HG03439 (cell line): ENCODE measurements at regions not wholly inside any gene's neighbourhood (a gene's known extent, or its start where the extent isn't known, plus 50 kb on each side); places are given as distances from the start of the nearest gene placed in this dataset.

Source experiments
- ATAC-seq: cut with Tn5 transposase; IDR thresholded peaks from one replicate; pipeline ENCODE4 v1.9.1; 2021; ENCODE audit warnings: mild to moderate bottlenecking, moderate library complexity; ENCODE audit not compliant: unreplicated experiment

GRCh38 chr10:106213493-106213892 lies 951.0 kb downstream of the SORCS1 start:
- ATAC-seq: no peak

- ATAC-seq: no peak
Measured at GRCh38 chr10:106198275-106198674, 966.2 kb downstream of the SORCS1 start.

- ATAC-seq: no peak
Measured at GRCh38 chr10:106189292-106189691, 975.2 kb downstream of the SORCS1 start.

GRCh38 chr10:106185951-106186350 lies 978.6 kb downstream of the SORCS1 start:
- no peak for ATAC-seq

GRCh38 chr10:106183041-106183440 lies 981.5 kb downstream of the SORCS1 start:
- no peak for ATAC-seq

GRCh38 chr10:106182542-106182941 lies 982.0 kb downstream of the SORCS1 start:
- ATAC-seq: no peak

- no peak for ATAC-seq
Measured at GRCh38 chr10:106181501-106181900, 983.0 kb downstream of the SORCS1 start.

- ATAC-seq: no peak
Measured at GRCh38 chr10:106179430-106179829, 985.1 kb downstream of the SORCS1 start.

- ATAC-seq: no peak
Measured at GRCh38 chr10:106175760-106176377, 988.6 kb downstream of the SORCS1 start.

GRCh38 chr10:106173838-106174237 lies 990.7 kb downstream of the SORCS1 start:
- no peak for ATAC-seq

- no peak for ATAC-seq
Measured at GRCh38 chr10:106169241-106169640, 995.3 kb downstream of the SORCS1 start.

GRCh38 chr10:106167946-106168345 lies 996.6 kb downstream of the SORCS1 start:
- no peak for ATAC-seq

GRCh38 chr10:106158241-106158640 lies 1006.3 kb downstream of the SORCS1 start:
- ATAC-seq: no peak

- ATAC-seq: no peak
Measured at GRCh38 chr10:106147021-106147420, 1017.5 kb downstream of the SORCS1 start.

GRCh38 chr10:106139915-106140314 lies 1024.6 kb downstream of the SORCS1 start:
- ATAC-seq: no peak

- no peak for ATAC-seq
Measured at GRCh38 chr10:106136175-106136574, 1028.3 kb downstream of the SORCS1 start.

- ATAC-seq: no peak
Measured at GRCh38 chr10:106134326-106135000, 1030.0 kb downstream of the SORCS1 start.

GRCh38 chr10:106133451-106133850 lies 1031.1 kb downstream of the SORCS1 start:
- no peak for ATAC-seq

GRCh38 chr10:106132956-106133355 lies 1031.5 kb downstream of the SORCS1 start:
- no peak for ATAC-seq

GRCh38 chr10:106114656-106115186 lies 1049.8 kb downstream of the SORCS1 start:
- no peak for ATAC-seq

- ATAC-seq: no peak
Measured at GRCh38 chr10:106111246-106111645, 1053.3 kb downstream of the SORCS1 start.

GRCh38 chr10:106107706-106108105 lies 1056.8 kb downstream of the SORCS1 start:
- no peak for ATAC-seq
